GM12865 (cell line): ENCODE measurements at regions not wholly inside any gene's neighbourhood (a gene's known extent, or its start where the extent isn't known, plus 50 kb on each side); places are given as distances from the start of the nearest gene placed in this dataset.

ENCODE experiments used
- DNase-seq: peaks from one replicate; pipeline ENCODE4 v3.0.0; 2010; ENCODE audit warnings: low read depth
- H3K4me3 ChIP-seq: 2 replicates; pipeline ENCODE4 v1.5.1; 2011; ENCODE audit warnings: mild to moderate bottlenecking, low read depth, low read length, control low read depth
- TF ChIP-seq, protein P1 (sequence below): IDR thresholded peaks from 2 replicates; pipeline ENCODE4 v1.5.1; 2011; ENCODE audit warnings: low read length, control low read depth, low read depth, inconsistent platforms; ENCODE audit not compliant: insufficient read depth; ENCODE audit errors: missing control alignments

DNA sequence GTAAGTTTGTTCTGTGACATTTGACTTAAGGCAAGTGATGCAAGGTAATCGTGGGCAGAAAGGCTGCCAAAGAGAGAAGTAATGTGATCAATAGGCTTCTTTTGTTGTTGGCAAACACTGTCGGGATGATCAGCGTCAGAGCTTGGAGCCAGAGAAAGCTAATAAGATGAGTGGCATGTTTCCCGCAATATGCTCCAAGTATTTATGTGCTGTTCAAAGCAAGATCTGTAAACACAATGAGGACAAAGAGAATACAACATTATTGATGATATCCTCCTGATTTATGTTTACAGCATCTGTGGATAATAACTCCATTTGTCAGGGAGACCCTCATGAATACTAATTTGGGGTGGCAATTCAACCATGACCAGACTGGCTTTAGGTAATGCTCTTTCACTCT lies 603.3 kb downstream of the TDRD15 start:
- no peak for DNase-seq
- TF ChIP-seq, protein P1, sequence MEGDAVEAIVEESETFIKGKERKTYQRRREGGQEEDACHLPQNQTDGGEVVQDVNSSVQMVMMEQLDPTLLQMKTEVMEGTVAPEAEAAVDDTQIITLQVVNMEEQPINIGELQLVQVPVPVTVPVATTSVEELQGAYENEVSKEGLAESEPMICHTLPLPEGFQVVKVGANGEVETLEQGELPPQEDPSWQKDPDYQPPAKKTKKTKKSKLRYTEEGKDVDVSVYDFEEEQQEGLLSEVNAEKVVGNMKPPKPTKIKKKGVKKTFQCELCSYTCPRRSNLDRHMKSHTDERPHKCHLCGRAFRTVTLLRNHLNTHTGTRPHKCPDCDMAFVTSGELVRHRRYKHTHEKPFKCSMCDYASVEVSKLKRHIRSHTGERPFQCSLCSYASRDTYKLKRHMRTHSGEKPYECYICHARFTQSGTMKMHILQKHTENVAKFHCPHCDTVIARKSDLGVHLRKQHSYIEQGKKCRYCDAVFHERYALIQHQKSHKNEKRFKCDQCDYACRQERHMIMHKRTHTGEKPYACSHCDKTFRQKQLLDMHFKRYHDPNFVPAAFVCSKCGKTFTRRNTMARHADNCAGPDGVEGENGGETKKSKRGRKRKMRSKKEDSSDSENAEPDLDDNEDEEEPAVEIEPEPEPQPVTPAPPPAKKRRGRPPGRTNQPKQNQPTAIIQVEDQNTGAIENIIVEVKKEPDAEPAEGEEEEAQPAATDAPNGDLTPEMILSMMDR = no peak

DNA sequence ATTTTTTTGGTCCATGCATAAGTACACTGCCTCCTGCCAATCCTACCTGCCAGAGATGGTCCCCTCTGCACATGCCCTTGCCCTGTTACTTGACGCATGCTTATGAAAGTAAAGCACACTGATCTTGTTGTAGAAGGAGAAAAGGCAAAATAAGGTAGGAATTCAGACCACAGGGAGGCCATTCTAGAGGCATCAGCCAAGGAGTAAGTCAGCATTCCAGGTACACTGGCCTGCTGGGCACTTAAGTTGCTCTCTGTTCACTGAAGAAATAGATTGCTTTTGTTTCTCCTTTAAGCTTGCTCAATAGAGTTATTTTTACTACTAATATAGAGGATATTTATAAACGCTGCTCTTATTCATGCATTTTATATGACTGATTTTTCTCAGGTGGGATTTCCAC lies 604.4 kb downstream of the TDRD15 start:
- TF ChIP-seq, protein P1 = no peak
- no peak overlapping the region for H3K4me3 ChIP-seq
- no peak for DNase-seq

More for the DNA sequence above, 603.3 kb downstream of the TDRD15 start:
- H3K4me3 ChIP-seq = no peak overlapping the region

DNA sequence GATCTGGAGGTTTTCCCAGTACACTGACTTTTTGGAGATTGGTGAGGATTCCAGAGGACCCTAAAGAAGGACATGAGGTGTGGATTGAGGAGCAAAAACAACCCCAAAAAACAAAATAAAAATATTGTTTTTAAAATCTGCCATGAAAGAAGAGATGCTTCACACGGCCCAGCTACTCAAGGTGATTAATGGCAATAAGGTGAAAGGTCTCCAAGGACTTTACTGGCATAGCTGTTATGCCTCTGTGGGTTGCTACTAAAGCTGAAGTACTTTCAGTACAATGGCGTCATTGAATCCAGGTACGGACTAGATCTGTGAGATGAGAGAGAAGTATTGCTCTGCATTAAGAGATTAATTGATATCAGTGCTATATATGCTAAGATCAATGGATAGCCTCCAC lies 606.4 kb downstream of the TDRD15 start:
- H3K4me3 ChIP-seq = no peak overlapping the region
- TF ChIP-seq, protein P1 = no peak
- DNase-seq = no peak

DNA sequence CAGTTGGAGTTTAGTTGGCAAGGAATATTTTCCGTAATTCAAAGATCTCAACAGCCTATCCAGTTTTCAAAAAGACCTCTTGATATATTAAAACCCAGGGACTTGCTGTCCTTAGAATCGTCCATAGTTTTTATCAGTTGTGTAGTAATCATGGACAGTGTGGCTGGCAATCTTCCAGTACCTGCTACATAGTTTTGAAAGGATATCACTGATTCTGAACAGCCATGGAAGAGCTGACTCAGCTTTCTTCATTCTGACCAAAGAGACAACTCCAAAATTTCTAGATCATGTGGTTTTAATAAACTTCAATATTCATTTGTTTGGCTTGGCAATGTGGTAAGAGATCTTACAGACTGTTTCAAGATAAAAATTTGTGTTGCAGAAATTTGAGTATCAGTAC lies 616.7 kb downstream of the TDRD15 start:
- TF ChIP-seq, protein P1 = no peak
- no peak overlapping the region for H3K4me3 ChIP-seq
- no peak for DNase-seq

DNA sequence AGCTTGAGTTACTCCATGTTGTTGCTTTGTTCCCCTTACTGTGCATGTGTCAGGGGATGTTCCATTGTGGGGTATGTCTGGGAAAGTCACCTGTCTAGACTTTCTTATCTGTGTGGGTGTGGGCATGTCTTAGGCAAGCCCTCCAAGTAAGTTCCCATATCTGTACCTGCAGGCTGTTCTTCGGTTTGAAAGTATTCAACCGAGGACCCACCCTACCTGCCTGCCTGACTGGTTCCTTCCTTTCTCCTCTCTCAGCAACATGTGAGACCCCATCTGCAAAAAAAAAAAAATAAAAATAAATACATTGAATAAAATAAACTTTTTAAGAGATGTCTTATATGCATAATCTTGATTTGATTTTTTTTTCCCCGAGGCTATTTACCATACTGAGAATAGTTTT lies 622.7 kb downstream of the TDRD15 start:
- H3K4me3 ChIP-seq = no peak overlapping the region
- TF ChIP-seq, protein P1 = no peak
- DNase-seq = no peak

DNA sequence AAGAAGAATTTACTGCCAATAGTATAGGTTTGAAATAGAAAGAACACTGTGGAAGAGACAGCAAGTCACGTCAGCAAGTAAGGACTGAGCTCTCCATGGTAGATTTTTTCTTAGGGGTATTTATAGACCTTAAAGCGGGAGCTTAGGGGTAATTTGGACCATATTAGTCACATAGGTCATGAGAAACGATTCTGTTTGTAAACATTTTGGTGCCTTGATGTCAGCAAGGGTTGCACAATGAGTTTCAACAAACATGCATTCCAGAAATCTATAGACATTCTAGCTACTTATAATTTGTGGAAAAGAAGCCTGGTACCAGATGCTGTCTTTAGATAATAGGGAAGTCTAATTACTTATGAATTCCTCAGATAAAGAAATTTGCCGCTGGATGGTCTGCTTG lies 624.7 kb downstream of the TDRD15 start:
- TF ChIP-seq, protein P1 = no peak
- no peak overlapping the region for H3K4me3 ChIP-seq
- no peak for DNase-seq

DNA sequence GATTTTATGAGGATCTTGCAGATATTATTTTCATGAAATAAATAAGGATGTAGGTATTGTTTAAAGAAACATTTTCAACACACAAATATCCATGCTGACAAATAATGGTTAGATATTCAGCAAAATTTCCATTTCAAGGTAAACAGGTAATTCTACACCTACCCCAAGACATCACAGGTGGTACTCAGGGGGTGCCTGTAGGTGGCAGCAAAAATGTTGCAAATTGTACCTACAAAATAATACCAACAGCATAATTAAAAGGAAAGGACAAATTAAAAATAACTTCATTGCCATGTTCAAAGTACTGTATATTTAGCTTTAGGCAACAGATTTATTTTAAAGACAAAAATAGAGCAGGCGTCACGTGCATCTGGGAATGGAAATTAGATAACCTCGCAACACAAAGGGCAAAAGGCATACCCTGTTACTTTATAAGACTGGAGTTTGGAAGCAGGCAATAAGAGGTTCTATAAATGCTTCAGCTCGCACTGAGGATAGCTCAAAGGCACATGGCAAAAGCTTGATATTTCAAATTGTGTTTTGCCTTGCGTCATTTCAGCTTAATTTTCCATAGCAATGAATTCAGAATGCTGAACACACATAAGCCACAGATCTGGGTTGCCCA lies 630.5 kb downstream of the TDRD15 start:
- DNase-seq = peak; percentile 19
- H3K4me3 ChIP-seq = no peak overlapping the region
- TF ChIP-seq, protein P1 = peak; percentile 35
